ENCODE measurements at regions not wholly inside any gene's neighbourhood (a gene's known extent, or its start where the extent isn't known, plus 50 kb on each side); places are given as distances from the start of the nearest gene placed in this dataset.
A peak's percentile ranks its signal among the peaks of the same experiment; 100 is the strongest.

DNA sequence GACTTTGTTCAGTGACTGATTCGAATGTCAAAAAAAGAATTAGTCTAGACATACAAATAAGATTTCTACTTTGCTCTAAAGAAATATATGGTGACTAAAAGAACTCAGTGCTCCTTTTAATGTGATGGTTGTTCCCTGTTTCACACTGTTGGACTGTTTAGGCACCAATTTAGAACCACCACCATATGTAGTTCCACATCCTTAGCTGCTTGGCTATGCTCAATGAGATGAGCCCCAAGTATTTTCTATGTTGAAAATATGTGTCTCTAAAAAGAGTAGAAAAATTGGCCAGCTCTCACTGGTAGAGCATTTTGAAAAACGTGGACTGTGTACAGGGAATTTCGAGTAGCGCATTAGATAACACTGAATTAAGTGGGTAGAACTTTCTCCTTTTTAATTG lies 167.3 kb downstream of the GOLIM4 start:
- no peak for TF ChIP-seq POLR2AphosphoS5 (IDR thresholded peaks at IDR 0.05; ENCODE audit: borderline replicate concordance, low read depth, low read length)
- no peak for TF ChIP-seq FOXP2 (optimal IDR thresholded peaks at IDR 0.05; ENCODE audit: control extremely low read depth, extremely low read length, insufficient read depth)
- no peak for TF ChIP-seq EZH2 (IDR thresholded peaks at IDR 0.05)
- H3K9ac ChIP-seq (ENCODE audit: insufficient read length) = no peak overlapping the region
- no peaks in the 10 kb centered on the region for H3K9me3 ChIP-seq (ENCODE audit: low read depth, low read length)
- no peak for DNase-seq (ENCODE audit: low read depth, low spot score)
- no peak overlapping the region for H3K27ac ChIP-seq
- H3K4me3 ChIP-seq = no peak overlapping the region
- no peaks in the 10 kb centered on the region for H3K36me3 ChIP-seq (ENCODE audit: insufficient read depth, low read length)

DNA sequence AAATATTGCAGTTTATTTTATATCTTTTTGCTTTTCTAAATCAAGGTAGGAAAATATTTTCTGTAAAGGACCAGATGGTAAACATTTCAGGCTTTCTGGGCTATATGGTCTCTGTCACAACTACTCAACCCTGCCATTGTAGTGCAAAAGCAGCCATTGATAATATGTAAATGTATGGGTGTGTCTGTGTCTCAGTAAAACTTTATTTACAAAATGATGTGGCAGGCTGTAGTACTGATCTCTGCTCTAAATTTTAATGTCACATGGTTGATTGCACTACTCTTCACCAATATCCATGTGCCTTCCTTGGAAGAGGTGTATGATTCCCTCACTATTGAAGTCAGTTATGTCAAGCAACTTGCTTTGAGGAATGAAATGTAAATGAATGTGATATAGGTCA lies 175.0 kb downstream of the GOLIM4 start:
- Histone ChIP-seq H3K36me3 (ENCODE audit: insufficient read depth, low read length) (no peaks in the 10 kb centered on the region), H3K4me3 (no peak overlapping the region), H3K9ac (ENCODE audit: insufficient read length) (no peak overlapping the region), H3K9me3 (ENCODE audit: low read depth, low read length) (no peaks in the 10 kb centered on the region), H3K27ac (no peak overlapping the region)
- TF ChIP-seq EZH2 (IDR thresholded peaks at IDR 0.05) (no peak), FOXP2 (optimal IDR thresholded peaks at IDR 0.05; ENCODE audit: control extremely low read depth, extremely low read length, insufficient read depth) (no peak)
- no peak for DNase-seq (ENCODE audit: low read depth, low spot score)

DNA sequence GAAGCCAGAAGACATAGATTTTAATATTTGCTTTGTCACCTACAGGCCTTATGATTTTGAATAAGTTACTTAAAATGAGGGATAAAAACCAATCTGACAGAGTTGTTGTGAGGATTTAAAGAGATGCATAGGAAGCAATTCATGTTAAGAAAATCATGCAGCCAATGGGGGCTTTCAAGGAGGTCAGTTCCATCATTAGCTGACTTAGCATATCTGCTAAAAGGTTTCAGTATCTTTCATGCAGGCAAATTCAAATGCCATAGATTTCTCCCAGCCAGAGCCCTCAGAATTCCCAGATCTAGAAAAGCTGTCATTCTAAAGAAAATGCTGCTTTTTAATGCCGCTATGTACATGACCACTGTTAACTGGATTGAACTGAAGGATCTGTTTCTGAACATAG lies 176.1 kb downstream of the GOLIM4 start:
- Histone ChIP-seq H3K36me3 (ENCODE audit: insufficient read depth, low read length) (no peaks in the 10 kb centered on the region), H3K9ac (ENCODE audit: insufficient read length) (no peak overlapping the region), H3K9me3 (ENCODE audit: low read depth, low read length) (no peaks in the 10 kb centered on the region), H3K4me3 (no peak overlapping the region), H3K27ac (no peak overlapping the region)
- no peak for TF ChIP-seq FOXP2 (optimal IDR thresholded peaks at IDR 0.05; ENCODE audit: control extremely low read depth, extremely low read length, insufficient read depth)
- TF ChIP-seq EZH2 (IDR thresholded peaks at IDR 0.05) = no peak
- no peak for TF ChIP-seq POLR2AphosphoS5 (IDR thresholded peaks at IDR 0.05; ENCODE audit: borderline replicate concordance, low read depth, low read length)
- no peak for DNase-seq (ENCODE audit: low read depth, low spot score)

DNA sequence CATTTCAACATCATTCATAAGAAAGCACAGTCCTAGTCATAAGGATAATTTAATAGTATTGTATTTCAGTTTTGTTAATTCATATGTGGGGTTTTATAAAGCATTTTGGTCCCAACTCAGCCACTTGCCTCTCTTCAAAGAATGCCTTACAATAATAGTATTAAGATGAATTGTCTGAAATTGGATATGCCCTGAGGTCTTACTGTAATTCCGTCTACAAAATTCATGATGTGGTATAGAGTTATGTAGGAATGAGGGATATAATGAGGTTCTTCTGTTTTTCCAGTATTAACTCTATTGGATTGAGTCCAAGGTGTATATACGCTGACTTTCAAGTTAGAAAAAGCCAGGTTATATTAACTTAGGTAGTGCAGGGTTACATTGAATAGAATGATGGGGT lies 177.0 kb downstream of the GOLIM4 start:
- DNase-seq (ENCODE audit: low read depth, low spot score) = no peak
- Histone ChIP-seq H3K36me3 (ENCODE audit: insufficient read depth, low read length) (no peaks in the 10 kb centered on the region), H3K4me3 (no peak overlapping the region), H3K9me3 (ENCODE audit: low read depth, low read length) (no peaks in the 10 kb centered on the region), H3K27ac (no peak overlapping the region), H3K9ac (ENCODE audit: insufficient read length) (no peak overlapping the region)
- TF ChIP-seq EZH2 (IDR thresholded peaks at IDR 0.05) (no peak), POLR2AphosphoS5 (IDR thresholded peaks at IDR 0.05; ENCODE audit: borderline replicate concordance, low read depth, low read length) (no peak; the same call in 1 of the 2 replicates), FOXP2 (optimal IDR thresholded peaks at IDR 0.05; ENCODE audit: control extremely low read depth, extremely low read length, insufficient read depth) (no peak)

- peak overlapping the region; percentile 47 for H3K4me3 ChIP-seq
- no peaks in the 10 kb centered on the region for H3K9me3 ChIP-seq (ENCODE audit: low read depth, low read length)
- H3K36me3 ChIP-seq (ENCODE audit: insufficient read depth, low read length) = no peaks in the 10 kb centered on the region
- H3K9ac ChIP-seq (ENCODE audit: insufficient read length) = no peak overlapping the region
- no peak for DNase-seq (ENCODE audit: low read depth, low spot score)
- H3K27ac ChIP-seq = no peak overlapping the region; the same call in 1 of the 2 replicates
- TF ChIP-seq POLR2AphosphoS5 (IDR thresholded peaks at IDR 0.05; ENCODE audit: borderline replicate concordance, low read depth, low read length) = no peak
- no peak for TF ChIP-seq EZH2 (IDR thresholded peaks at IDR 0.05)
- no peak for TF ChIP-seq FOXP2 (optimal IDR thresholded peaks at IDR 0.05; ENCODE audit: control extremely low read depth, extremely low read length, insufficient read depth)
Measured at GRCh38 chr3:167918008-167918596, 177.6 kb downstream of the GOLIM4 start.

GRCh38 chr3:167913219-167913835 lies 177.8 kb downstream of the SERPINI1 start:
- DNase-seq (ENCODE audit: low read depth, low spot score) = peak; percentile 58
- H3K4me3 ChIP-seq = peak overlapping the region; percentile 30
- no peaks in the 10 kb centered on the region for H3K9me3 ChIP-seq (ENCODE audit: low read depth, low read length)
- peak overlapping the region; percentile 81 for H3K27ac ChIP-seq
- no peak overlapping the region for H3K9ac ChIP-seq (ENCODE audit: insufficient read length)
- TF ChIP-seq EZH2 (IDR thresholded peaks at IDR 0.05) (no peak), FOXP2 (optimal IDR thresholded peaks at IDR 0.05; ENCODE audit: control extremely low read depth, extremely low read length, insufficient read depth) (no peak), POLR2AphosphoS5 (IDR thresholded peaks at IDR 0.05; ENCODE audit: borderline replicate concordance, low read depth, low read length) (no peak)
- no peaks in the 10 kb centered on the region for H3K36me3 ChIP-seq (ENCODE audit: insufficient read depth, low read length)

DNA sequence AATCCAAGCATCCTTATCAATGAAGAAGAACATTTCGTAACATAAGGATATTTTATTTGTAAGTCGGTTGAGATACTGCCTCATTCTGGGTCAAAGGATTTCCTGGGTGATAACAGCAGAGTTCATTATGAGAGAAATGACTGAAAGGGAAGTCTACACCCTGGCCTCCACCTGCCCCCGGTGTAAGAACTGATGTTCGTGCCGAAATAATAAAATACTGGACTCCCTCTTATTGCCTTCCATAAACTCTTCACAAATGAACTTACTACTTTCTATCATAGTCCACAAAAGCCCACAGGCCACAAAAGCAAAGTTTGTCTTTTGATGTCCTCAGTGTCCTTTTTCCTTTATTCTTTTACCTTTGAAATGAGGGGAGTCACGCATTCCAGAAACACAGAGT lies 174.4 kb downstream of the SERPINI1 start:
- Histone ChIP-seq H3K9ac (ENCODE audit: insufficient read length) (no peak overlapping the region), H3K9me3 (ENCODE audit: low read depth, low read length) (no peaks in the 10 kb centered on the region), H3K36me3 (ENCODE audit: insufficient read depth, low read length) (no peaks in the 10 kb centered on the region), H3K4me3 (no peak overlapping the region), H3K27ac (no peak overlapping the region)
- no peak for DNase-seq (ENCODE audit: low read depth, low spot score)
- TF ChIP-seq POLR2AphosphoS5 (IDR thresholded peaks at IDR 0.05; ENCODE audit: borderline replicate concordance, low read depth, low read length) (no peak), FOXP2 (optimal IDR thresholded peaks at IDR 0.05; ENCODE audit: control extremely low read depth, extremely low read length, insufficient read depth) (no peak), EZH2 (IDR thresholded peaks at IDR 0.05) (no peak)

DNA sequence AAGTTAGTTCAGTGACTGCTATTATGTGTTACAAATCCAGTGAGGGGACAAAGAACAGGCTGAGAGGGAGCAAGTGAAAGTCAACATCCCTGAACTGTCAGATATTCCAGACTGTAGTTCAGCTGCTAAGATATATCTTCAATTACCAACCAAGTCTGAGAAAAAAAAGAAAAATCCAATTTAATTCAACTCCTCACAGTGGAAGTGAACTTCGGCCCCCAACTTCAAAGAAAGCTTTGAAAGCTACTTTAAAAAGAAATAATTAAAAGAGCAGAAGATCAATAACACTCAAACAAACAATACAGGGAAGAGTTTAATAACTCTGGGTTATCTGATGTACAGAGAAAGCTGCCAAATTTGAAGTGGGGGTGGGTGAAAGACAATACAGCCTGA lies 174.0 kb downstream of the SERPINI1 start:
- H3K4me3 ChIP-seq = no peak overlapping the region
- no peak overlapping the region for H3K9ac ChIP-seq (ENCODE audit: insufficient read length)
- H3K9me3 ChIP-seq (ENCODE audit: low read depth, low read length) = no peaks in the 10 kb centered on the region
- no peak overlapping the region for H3K27ac ChIP-seq
- no peaks in the 10 kb centered on the region for H3K36me3 ChIP-seq (ENCODE audit: insufficient read depth, low read length)
- no peak for DNase-seq (ENCODE audit: low read depth, low spot score)
- TF ChIP-seq FOXP2 (optimal IDR thresholded peaks at IDR 0.05; ENCODE audit: control extremely low read depth, extremely low read length, insufficient read depth) (no peak), EZH2 (IDR thresholded peaks at IDR 0.05) (no peak)
